Calu3 (cell line): ENCODE measurements at regions not wholly inside any gene's neighbourhood (a gene's known extent, or its start where the extent isn't known, plus 50 kb on each side); places are given as distances from the start of the nearest gene placed in this dataset.

Source experiments
- BruUV-seq: library from RNA; stranded (reverse); fragments of 400-500 nt; replicated peaks from 2 replicates; lab custom pipeline; 2021; lab: Mats Ljungman, UMichigan
- CTCF ChIA-PET: fragments of 300-600 bp; sonication (Branson Sonifier 250); formaldehyde crosslinking; loops from one replicate; lab custom pipeline; 2022; ENCODE audit warnings: antibody characterized with exemption; lab: Charles Lee
- DNase-seq: peaks from one replicate; pipeline ENCODE4 v3.0.0; 2022
- H3K27ac Mint-ChIP-seq: one replicate; pipeline ENCODE4 v1.8.0; 2022; ENCODE audit warnings: mixed read lengths; ENCODE audit not compliant: unreplicated experiment
- H3K27me3 Mint-ChIP-seq: one replicate; pipeline ENCODE4 v1.8.0; 2022; ENCODE audit warnings: mixed read lengths; ENCODE audit not compliant: unreplicated experiment
- H3K36me3 Mint-ChIP-seq: one replicate; pipeline ENCODE4 v1.8.0; 2022; ENCODE audit warnings: mild to moderate bottlenecking, moderate library complexity, mixed read lengths; ENCODE audit not compliant: insufficient read depth, unreplicated experiment
- H3K4me1 Mint-ChIP-seq: one replicate; pipeline ENCODE4 v1.8.0; 2022; ENCODE audit warnings: mild to moderate bottlenecking, low read depth, mixed read lengths; ENCODE audit not compliant: unreplicated experiment
- H3K4me3 Mint-ChIP-seq: one replicate; pipeline ENCODE4 v1.8.0; 2022; ENCODE audit warnings: mild to moderate bottlenecking, low read depth, moderate library complexity, mixed read lengths; ENCODE audit not compliant: unreplicated experiment
- H3K9me3 Mint-ChIP-seq: one replicate; pipeline ENCODE4 v1.8.0; 2022; ENCODE audit warnings: low read depth, mixed read lengths; ENCODE audit not compliant: unreplicated experiment
- intact Hi-C: fragments of 100-400 bp; cut with micrococcal nuclease; formaldehyde crosslinking; loops from one replicate; pipeline ENCODE4 v1.10.0; 2022; ENCODE audit not compliant: unreplicated experiment
- TF ChIP-seq, protein P1 (sequence below): fragments of 200-600 bp; IDR thresholded peaks from one replicate; pipeline ENCODE4 v1.8.0; 2022; ENCODE audit warnings: antibody characterized with exemption; ENCODE audit not compliant: unreplicated experiment

DNA sequence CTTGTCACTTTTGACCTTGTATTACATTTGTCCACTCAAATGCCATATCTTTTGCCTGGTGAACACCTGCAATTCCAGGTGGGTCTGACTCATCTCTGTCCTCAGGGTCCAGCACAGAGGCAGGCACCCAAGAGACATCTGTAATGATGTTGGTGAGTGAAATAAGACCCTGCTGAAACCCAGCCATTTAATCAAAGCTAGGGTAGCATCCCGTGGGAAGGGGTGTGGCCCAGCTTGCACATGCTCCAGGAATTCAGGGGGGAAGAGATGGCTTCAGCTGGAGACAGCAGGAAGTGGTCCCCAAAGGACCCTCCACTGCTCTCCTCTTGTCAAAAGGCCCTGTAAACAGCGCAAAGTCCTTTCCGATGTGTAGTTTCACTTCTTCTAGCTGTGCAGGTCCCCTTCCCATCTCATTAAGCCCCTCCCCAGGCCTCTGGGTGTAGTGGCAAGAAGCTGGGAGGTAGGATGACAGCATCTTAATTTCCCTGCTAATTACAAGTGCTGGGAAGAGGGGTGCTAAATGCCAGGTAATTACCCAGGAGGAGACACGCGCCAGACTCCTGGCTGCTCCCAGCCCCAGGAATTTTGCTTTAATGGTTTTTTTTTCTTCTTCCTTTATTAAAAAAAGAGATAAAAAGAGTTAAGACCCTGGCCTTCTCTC is 54.4 kb upstream of the TRABD2B start:
- Mint-ChIP-seq H3K9me3 (no peaks in the 10 kb centered on the region), H3K27ac (no peak overlapping the region), H3K4me1 (peaks cover 9% of the 10 kb centered on the region), H3K4me3 (no peak overlapping the region), H3K36me3 (no peaks in the 10 kb centered on the region), H3K27me3 (peaks cover 79% of the 10 kb centered on the region)
- TF ChIP-seq, protein P1, sequence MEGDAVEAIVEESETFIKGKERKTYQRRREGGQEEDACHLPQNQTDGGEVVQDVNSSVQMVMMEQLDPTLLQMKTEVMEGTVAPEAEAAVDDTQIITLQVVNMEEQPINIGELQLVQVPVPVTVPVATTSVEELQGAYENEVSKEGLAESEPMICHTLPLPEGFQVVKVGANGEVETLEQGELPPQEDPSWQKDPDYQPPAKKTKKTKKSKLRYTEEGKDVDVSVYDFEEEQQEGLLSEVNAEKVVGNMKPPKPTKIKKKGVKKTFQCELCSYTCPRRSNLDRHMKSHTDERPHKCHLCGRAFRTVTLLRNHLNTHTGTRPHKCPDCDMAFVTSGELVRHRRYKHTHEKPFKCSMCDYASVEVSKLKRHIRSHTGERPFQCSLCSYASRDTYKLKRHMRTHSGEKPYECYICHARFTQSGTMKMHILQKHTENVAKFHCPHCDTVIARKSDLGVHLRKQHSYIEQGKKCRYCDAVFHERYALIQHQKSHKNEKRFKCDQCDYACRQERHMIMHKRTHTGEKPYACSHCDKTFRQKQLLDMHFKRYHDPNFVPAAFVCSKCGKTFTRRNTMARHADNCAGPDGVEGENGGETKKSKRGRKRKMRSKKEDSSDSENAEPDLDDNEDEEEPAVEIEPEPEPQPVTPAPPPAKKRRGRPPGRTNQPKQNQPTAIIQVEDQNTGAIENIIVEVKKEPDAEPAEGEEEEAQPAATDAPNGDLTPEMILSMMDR, result no peak
- BruUV-seq, result no TSS peak
- intact Hi-C loops, result no loop called here
- CTCF ChIA-PET, result interaction anchor here (1.0 to 2.1 kb wide), 2 partner anchors 9 to 54 kb away, joined by 3 to 9 read pairs; partner anchors contain the start of gene TRABD2B
- no peak for DNase-seq

DNA sequence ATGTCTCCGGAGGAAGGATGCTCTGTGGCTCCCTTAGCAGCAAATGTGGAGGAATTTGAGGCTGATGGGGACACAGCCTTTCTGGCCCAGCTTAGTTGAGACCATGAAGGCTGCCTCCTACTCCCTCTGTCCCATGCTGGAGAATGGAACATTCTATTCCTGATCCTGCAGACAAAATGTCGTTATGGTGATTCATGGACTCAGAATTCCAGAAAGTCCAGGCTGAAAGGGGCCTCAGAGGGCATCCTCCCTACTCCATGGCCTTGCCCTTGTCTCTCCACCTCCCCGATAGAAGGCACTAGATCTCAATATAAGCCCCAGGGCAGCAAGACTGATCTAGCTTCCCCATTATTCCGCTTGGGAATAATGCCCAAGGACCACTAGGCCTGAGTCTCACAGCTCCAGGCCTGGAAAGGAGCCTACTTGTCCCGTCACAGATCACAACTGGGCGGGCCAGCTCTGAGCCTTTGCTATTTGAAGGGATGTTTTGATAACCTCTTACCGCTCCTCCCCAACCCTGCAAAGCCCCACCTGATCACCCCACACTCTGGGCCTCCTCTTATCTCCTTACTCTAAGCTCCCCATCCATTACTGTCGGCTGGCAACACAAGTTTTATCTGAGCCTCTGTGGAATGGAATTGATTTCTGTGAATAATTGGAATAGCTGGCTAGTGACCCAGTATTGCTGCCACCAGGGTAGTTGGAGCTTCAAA is 52.8 kb upstream of the TRABD2B start:
- Mint-ChIP-seq H3K4me3 (no peak overlapping the region), H3K4me1 (no peaks in the 10 kb centered on the region), H3K36me3 (no peaks in the 10 kb centered on the region), H3K27ac (no peak overlapping the region), H3K9me3 (no peaks in the 10 kb centered on the region), H3K27me3 (peaks cover 64% of the 10 kb centered on the region)
- TF ChIP-seq, protein P1, result no peak
- DNase-seq, result no peak
- no TSS peak for BruUV-seq
- intact Hi-C loops, result no loop called here
- CTCF ChIA-PET, result no interaction called here

DNA sequence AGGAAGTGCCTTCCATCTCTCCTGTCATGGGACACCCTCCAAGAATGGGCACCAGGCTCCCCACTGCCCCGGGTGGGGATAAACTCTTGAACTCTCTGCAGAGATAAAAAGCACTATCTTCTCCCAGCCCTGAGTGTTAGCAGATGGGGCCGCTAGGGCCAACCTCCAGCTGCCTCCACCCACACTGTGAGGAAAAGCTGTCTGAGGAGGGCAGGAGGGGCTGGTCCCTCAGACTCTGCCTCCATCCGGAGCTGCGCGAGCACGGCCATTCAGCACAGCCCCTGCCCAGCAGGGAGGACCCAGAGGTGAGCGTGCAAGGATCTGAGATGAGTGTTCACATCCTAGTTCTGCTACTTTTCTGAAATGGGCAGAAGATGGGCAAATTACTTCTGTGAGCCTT is 51.8 kb upstream of the TRABD2B start:
- CTCF ChIA-PET, result no interaction called here
- Mint-ChIP-seq H3K9me3 (no peaks in the 10 kb centered on the region), H3K4me3 (no peak overlapping the region), H3K4me1 (no peaks in the 10 kb centered on the region), H3K27me3 (peaks cover 54% of the 10 kb centered on the region), H3K27ac (no peak overlapping the region), H3K36me3 (no peaks in the 10 kb centered on the region)
- no peak for DNase-seq
- no TSS peak for BruUV-seq
- intact Hi-C loops, result no loop called here
- TF ChIP-seq, protein P1, result no peak

DNA sequence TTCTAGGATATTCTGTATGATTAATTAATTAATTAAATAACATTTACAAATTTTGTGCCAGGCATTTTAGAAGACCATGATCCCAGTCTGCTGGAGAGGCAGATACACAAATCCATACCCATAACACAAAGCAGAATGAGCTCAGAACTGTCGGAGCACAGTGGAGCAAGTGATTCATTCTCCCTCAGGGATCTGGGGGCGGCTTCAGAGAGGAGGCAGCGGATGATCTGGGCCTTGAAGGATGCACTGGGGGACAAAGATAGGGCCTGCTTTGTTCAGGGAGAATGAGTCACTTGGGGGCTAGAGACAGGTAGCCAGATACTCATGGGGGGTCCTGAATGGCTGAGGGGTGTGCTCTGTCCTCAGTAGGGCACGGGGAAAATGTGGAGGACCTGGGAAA is 50.9 kb upstream of the TRABD2B start:
- no peaks in the 10 kb centered on the region for H3K36me3 Mint-ChIP-seq
- no peak overlapping the region for H3K27ac Mint-ChIP-seq
- H3K4me3 Mint-ChIP-seq, result no peak overlapping the region
- DNase-seq, result no peak
- TF ChIP-seq, protein P1, result no peak
- H3K9me3 Mint-ChIP-seq, result no peaks in the 10 kb centered on the region
- peaks cover 46% of the 10 kb centered on the region for H3K27me3 Mint-ChIP-seq
- BruUV-seq, result no TSS peak
- intact Hi-C loops, result no loop called here
- CTCF ChIA-PET, result no interaction called here
- H3K4me1 Mint-ChIP-seq, result no peaks in the 10 kb centered on the region
